Umbilical cord (tissue), 1 donor: ENCODE measurements at regions not wholly inside any gene's neighbourhood (a gene's known extent, or its start where the extent isn't known, plus 50 kb on each side); places are given as distances from the start of the nearest gene placed in this dataset.

Experiments used
- DNase-seq: peaks from one replicate; pipeline ENCODE4 v3.0.0-alpha.2; 2015; ENCODE audit warnings: low spot score

DNA sequence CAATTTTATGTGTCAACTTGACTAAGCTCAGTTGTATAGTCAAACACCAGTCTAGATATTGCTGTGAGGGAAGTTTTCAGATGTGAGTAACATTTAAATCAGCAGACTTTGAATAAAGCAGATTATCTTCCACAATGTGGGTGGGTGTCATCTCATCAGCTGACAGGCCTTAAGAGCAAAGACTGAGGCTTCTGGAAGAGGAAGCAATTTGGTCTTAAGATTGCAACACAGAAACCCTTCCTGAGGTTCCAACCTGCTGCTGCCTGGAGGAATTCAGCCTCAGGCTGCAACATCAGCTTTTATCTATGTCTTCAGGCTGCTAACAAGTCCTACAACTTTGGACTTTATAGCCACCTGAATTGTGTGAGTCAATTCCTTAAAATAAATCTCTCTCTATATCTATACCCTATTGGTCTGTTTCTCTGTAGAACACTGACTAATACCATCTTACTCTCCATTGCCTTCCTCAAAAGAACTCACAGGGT, 277.2 kb upstream of the PLET1 start:
- DNase-seq = no peak

DNA sequence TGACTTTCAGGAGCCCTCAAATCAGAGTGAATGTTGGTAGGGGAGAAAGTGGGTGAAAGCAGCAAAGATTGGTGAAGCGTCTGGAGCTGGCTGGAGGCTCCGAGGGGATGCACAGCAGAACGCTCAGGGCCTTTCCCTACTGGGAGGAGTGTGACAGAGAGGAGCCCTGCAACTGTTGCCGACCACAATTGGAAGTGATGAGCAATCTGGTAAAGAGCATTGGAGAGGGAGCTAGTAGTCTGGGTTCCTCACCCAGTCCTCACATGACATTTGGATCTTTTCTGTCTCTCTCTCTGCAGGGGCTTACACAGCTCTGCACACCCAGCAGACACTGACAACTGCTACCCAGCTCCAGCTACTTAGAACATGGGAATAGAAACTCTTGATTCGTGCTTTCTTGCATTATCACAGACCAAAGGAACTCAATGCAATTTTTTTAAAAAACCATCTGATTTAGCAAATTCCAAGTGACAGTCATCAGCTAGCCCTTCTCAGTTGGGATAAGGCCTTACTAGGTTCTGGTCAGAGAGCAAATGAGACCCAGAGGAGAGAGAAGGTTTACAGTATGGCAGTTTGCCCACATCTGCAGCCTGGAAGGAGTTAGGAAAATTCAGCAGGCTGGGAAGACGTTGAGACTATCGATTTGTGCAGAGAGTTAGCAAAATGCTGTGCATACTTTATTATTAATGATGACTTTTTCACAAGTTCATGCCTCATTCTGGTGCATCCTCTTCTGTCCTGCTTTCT, 278.0 kb upstream of the PLET1 start:
- DNase-seq = no peak

DNA sequence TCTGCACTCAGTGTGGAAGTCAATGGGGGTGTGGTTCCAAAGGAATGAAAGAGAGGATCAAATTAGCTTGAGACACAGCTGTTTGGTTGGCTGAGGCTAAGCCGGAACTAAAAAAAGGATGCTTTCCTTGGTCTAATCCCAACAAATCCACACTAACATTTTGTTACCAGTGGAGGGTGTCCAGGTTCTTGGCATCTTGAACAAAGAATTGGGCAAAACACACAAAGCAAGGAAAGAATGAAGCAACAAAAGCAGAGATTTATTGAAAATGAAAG, 278.6 kb upstream of the PLET1 start:
- DNase-seq = peak; percentile 64

DNA sequence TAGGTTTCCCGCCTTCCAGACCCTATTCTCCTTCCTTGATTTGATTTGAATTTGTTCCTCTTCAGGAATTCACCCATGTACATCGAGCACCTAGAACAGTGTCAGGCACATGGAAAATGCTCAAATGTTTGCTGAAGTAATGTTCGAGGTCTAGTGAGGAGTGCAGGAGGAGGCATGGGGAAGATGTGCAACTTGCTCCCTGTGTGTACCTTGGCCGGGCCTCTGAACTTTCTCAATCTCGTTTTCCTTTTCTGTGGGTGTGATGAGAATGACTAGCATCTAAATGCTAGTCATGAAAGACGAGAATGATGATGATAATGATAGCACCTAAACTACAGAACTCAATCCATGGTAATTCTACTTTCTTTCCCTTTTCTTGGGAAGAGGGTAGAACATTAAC, 279.1 kb upstream of the PLET1 start:
- no peak for DNase-seq

DNA sequence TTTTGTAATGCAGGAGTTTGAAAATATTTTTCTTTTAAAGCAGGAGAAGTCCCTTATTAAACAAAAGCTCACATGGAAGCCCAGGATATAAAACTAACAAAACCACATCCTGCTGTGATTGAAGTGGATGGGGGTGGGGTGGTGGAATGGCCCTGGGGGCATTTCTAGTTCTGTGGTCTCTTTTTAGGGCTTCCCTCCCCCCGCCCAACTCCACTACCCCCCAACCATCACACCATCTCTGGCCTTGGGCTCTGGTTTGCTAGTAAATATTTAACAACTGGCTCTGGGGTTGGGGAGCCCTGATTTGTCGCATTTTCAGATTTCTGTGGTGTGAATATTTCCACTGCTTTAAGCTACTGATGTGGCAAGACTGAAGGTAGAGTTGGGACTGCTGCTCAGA, 279.6 kb upstream of the PLET1 start:
- DNase-seq = no peak

DNA sequence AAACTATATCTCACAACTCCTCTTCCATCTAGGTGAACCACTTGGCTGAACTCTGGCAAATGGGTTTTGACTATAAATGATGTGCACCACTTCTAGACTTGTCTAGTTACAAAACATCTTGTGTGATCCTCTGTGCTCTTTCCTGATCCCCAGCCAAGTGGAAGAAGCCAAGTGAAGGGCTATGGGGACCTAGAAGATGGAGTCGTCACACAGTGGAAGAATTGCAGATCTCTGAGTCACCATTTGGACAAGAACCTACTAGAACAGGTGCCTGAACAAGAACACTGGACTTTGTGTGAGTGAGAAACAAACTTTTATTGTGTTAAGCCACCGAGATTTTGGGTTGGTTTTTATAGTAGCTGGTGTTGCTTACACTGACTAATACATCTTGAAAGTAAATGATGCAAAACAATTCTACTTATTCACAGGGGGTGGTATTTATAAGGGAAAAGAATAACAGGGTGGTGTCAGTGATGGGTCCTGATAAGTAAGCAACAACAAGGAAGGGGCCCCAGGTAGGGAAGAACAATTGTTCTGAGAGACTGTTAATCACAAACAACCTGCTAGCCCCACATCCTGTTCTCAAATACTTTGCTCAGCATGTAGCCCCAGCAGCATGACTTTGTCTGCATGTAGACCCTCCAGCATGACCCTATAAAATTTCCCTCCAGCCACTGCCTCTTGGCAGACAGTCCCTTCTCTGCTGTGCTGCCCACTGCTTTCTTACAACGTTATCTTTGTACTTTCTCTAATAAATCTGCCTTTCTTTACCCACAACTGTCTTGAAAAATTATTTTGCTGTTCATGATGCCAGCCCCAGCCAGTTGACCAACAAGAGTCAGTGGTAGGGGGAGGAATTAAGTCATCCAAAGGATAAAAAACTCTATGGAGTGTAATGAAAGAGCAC, 280.7 kb upstream of the PLET1 start:
- no peak for DNase-seq

DNA sequence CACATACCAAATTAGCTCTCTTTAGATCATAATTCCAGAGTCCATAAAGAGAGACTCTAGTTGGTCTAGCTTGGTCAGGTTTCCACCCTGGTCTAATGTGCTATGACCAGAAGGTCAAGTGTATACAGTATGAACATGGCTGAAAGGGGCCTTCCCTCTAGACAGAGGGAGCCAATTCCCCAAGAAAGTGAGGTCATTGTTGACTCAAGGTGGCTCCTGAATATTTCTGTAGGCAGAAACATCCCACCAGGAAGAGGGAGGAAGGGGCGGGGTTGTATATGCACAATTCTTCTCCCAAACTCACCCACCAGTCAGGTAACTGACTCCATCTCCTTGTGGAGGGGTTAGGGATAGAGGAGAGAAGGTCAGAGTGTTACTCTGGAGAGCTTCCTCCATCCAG, 281.8 kb upstream of the PLET1 start:
- no peak for DNase-seq

DNA sequence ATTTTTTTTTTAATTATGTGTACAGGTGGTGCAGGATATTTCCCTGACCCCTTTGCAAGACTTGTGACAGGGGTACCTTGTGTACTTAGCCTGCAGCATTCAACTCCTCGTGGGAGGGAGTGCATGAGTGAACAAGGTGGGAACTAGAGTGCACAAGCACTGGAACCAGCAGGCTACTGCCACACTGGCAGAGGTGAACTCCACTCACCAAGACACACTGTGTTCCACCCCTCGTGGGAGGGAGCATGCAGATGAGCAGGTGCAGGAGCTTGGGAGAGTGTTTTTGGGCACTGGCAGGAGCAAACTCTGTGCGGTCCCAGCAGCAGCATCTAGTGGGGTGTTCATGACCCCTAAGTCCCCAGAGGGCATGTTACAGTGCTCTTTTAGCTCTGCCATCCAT, 282.7 kb upstream of the PLET1 start:
- no peak for DNase-seq

DNA sequence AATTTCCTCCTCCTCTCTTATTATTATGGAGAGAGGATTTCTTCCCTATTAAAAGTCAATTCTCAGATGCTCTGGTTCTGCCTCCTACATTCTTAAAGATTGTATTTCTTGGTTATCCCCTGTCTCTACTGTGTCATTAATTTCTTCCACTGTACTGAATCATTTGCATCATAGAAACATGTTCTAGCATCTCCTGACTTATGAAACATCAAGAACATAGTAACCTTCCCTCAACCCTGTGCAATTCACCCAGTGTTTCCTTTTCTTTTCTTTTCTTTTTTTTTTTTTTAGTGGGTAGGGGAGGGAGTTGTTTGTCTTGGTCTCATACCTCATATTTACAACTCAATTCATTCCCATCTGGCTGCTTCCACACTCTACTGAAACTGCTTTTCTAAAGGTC, 288.0 kb upstream of the PLET1 start:
- DNase-seq = no peak

DNA sequence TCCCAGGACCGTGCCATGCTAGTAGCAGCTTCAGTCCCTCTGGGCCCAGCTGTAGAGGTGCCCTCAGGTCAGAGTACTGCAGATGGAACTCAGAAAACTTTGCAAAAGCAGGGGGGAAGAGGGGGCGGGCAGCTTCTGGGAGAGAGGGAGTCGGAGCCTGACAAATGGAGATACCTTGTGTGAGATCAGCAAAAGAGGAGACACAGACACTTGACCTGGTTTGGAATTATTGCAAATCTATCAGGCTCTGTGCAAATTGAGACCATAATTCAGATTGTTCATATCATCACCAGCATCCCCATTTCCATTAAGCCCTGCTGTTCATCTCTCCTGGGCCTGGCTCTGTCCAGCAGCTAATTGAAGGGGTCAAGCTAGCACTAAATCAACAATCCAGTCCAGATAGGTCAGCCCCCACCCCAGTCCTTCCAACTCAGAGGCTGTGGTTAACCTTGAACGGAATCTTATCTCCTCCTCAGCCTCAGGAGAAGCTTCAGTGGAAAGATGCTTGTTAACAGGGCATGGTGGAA, 292.6 kb upstream of the PLET1 start:
- no peak for DNase-seq

DNA sequence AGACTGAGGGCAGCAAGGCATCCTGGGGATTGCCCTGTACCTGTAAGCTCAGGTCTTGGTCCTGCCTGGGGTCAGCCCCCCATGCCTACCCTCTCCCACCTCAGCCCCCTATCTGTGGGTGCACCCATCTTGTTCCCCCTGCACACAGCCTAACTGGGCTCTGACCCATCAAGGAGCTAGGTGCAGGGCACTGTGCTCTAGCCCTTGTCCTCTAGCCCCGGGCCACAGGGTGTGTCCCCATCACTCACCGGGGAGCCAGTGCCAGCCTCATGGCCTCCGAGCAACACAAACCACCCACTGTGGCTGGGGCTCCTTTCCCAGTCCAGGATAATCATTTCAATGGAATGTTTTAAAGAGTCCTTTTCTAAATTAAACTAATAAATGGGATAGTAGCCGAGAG, 293.9 kb upstream of the PLET1 start:
- DNase-seq = no peak

DNA sequence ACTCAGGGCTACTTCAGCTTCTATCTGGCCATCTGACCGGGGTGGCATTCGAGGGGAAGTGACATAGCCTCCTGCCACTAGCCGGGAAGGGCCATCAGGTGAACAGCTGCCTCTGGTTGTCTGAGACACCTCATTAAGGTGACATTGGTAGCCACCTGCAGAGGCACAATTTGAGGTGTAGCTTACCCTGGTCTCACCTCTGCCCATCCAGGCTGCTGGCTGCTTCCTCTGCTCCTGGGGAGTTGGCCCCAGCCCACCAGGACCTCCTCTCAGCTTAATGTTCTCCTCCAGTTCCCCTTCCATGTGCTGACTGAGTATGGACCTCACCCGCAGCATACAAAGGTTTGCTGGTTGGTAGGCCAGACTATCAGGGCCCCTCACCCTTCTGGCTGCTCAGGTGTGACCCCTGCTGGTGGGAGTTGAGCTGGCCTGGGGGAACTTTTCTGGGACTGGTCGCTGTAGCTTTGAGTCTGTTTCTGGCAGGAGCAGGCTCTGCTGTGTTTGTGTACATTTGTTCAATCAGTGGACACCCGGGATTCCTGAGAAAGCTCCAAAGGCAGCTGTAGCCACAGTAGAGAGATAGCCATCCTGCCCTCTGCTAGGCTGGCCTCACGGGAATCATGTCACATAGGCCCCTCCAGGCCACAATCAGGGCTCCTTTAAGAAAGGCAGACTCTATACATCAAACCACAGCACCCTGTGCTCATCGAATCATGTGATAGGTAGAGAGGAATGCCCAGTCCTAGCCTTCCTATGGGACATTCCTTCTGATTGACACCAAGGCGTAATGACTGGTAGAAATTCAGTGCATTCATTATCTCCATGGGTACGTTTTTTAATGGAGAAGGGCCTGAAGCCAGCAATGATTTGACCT, 295.1 kb upstream of the PLET1 start:
- peak; percentile 44 for DNase-seq

DNA sequence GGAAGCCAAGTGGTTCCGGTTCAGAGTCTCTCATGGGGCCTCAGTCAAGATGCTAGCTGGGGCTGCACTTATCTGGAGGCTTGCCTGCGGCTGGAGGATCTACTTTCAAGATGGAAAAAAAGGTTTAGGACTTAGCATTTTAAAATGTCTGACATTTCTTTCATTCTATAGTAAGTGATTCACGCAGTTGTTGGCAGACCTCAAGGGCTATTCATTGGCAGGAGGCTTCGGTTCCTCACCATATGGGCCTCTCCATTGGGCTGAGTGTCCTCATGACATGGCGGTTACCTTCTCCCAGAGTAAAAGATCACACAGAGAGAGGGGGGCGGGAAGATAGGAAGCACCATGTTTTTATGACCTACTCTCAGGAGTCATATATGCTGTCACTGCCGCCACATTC, 298.0 kb upstream of the PLET1 start:
- DNase-seq = peak; percentile 26

DNA sequence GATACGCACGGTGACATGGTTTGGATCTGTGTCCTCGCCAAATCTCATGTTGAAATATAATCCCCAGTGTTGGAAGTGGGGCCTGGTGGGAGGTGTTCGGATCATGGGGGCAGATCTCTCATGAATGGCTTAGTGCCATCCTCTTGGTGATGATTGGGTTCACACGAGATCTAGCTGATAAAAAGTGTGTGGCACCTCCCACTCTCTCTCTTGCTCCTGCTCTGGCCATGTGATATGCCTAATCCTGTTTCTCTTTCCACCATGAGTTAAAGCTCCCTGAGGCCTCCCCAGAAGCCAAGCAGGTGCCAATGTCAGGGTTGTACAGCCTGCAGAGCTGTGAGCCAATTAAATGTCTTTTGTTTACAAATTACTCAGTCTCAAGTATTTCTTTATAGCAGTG, 303.1 kb upstream of the PLET1 start:
- DNase-seq = no peak

DNA sequence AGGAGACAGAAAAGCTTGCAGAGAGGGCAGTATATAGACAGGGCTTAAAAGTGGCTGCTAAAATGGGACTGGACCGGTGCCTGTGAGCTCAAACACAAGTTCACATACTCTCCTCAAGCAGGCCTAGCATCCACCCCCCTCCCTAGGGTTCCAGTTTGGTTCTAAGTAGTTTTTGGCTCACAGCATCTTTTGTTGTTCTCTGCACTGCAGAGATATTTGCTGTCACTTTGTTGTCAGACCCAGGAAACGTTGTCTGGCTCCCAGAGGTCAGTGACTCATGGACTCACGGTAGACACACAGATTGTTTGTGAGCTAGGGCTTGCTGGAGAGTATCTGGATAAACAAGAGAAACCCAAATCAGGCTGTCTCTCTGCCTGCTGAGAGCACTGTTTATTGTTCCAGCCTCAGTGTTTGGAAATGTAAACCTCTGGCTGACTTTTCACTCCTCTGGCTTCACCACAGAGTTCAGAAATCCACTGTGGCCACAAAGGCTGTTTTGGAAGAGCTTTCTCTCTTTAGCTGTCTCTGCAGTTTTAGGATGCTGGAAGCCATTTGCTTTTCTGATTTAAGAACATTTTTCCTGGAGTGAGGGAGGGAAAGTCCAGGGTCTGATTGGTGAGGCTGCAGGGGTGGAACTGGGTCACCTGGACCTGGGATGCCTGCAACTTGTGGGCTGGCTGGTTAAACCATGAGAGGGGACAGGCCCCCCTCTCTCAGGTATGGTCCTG, 303.7 kb upstream of the PLET1 start:
- peak; percentile 17 for DNase-seq

DNA sequence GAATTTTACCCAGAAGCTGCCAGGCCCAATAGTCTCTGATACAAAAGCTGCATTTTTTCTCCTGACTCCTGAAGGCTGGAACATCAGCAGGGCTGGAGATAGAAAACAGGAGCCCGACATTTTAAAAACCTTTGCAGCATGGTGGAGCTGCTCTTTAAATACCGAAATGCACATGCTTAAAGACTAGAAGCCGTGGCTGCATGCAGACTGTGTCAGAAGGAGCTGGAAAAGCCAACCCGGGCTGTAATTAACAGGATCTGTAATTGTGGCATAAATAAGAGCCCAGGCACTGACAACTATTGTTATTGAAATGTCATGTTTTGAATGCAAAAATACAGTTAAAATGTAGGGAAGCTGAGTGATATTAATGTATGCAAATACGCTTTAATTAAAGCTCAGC, 304.9 kb upstream of the PLET1 start:
- DNase-seq = peak; percentile 18

DNA sequence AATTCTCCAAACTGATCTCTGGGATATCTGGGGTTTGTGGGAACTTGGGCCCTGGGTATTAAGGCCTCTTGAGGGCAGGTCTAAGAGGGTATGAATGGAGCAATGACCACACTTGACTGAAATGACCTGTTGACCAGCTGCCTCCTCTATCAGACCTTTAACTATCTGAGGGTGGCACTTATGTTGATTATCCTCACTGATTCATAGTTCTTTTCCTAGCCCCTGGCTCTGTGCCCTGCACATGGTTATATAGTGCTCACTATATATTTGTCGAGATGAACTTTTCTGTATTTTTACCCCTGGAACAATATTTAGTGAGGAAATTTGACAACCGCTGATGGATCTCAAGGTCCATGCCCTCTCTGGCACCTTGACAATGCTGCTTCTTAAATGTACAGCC, 305.5 kb upstream of the PLET1 start:
- DNase-seq = no peak

DNA sequence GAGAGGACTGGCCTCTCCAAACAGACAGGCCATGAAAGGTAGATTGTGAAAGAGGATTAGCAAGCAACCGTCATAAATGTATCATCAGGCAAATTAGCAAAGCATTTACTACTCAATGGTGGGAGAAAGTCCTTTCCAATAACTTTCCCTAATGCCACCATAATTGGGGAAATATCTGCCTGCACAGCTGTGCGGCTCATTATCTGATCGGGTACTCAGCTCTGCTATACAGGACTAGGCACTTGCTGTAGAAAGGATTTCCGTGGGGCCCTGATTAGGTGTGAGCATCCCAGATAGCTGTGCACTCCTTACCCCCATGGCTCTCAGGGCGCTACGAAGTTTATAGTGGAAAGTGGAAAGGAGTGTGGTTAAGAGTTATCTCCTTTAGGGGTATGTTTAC, 309.7 kb upstream of the PLET1 start:
- no peak for DNase-seq

DNA sequence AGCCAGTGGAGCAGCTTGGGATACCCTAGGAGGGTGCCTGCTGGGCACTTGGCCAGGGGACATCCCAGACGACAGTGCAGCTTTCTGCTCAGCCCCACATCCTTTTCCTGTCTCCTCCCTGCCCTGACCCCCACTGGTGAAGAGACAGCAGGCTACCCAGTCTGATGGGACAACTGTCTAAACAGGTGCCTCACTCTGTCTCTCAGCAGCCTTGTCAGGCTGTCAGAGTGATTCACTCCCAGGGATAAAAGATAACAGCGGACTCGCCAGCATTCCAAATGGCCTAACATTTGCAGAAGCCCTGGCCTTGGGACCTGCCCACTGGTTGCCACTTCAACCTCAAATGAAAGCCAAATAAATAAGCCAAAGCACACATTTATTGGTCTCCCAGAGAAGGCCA, 318.6 kb upstream of the PLET1 start:
- DNase-seq = no peak

DNA sequence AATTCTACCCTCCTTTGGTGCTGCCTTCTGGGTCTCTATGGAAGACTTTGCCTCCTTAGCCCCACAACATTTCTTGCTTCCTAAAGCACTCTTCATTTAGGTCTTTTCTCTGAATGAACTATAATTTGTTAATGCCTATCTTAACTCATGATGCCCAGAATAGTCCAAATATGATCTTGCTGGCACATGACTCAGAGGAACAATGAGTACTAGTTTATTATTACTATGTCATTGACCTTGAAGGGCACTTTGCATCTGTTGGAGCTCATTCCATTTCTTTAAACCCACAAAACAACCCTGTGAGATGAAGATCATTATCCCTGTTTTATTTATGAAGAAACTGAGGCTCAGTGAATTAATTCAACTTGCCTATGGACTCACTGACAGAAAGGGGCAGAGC, 320.2 kb upstream of the PLET1 start:
- no peak for DNase-seq

DNA sequence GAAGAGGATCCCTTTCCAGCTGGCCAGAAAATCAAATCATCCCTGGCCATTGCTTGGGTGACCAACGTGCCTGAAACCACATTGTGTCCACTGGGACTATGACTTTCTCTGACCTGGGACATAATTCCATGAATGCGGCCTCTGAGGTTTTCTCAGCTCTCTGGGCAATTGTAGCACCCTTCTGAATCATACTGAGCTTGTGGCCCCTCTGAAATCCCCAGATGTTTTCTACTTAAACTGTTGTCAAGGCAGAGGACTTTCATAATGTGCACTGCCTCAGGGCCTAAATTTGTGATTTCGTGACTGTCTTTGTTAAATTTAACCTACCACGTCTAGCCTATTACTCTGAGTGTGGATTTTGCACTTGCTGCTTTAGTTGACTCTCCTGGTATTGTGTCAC, 321.1 kb upstream of the PLET1 start:
- DNase-seq = no peak
